ENCODE measurements at regions not wholly inside any gene's neighbourhood (a gene's known extent, or its start where the extent isn't known, plus 50 kb on each side); places are given as distances from the start of the nearest gene placed in this dataset.

DNA sequence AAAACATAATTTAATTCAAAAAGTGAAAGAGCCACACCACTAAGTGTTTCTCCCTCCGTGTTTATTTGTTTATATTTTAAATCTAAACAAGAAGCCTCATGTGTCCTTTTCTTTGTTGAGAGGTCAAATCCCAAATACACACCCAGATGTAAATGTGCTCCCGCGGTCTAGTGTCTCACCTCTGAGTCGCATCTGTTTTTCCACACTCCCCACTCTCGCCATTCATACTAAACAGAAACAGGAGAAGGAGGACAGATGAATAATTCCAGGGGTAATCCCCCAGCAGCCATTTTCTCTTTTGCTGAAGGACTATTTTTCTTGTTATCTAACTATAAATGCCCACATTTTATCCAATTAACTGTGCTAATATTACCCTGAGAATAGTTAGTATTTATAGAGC is 361.6 kb upstream of the RIOK2 start:
- no peak for TF ChIP-seq CTCF (tag by site-specific recombination; IDR thresholded peaks at IDR 0.05)
- no peak for TF ChIP-seq AEBP2 (tag by site-specific recombination; IDR thresholded peaks at IDR 0.05; ENCODE audit: borderline replicate concordance)
- TF ChIP-seq ZNF202 (tag by site-specific recombination; IDR thresholded peaks at IDR 0.05; ENCODE audit: borderline replicate concordance), result no peak
- no peak for TF ChIP-seq HOXA7 (CRISPR knock-in tag; IDR thresholded peaks at IDR 0.05; ENCODE audit: borderline replicate concordance)
